IPS-18c (cell line): ENCODE measurements at regions not wholly inside any gene's neighbourhood (a gene's known extent, or its start where the extent isn't known, plus 50 kb on each side); places are given as distances from the start of the nearest gene placed in this dataset.

Experiments
- H3K4me3 ChIP-seq: 2 replicates; pipeline ENCODE4 v1.7.0; 2013; ENCODE audit warnings: low read depth, mild to moderate bottlenecking, low read length, moderate library complexity; ENCODE audit not compliant: insufficient read depth
- H3K9me3 ChIP-seq: one replicate; pipeline ENCODE4 v1.6.1; 2013; ENCODE audit warnings: mild to moderate bottlenecking, low read length, moderate library complexity; ENCODE audit not compliant: control insufficient read depth, insufficient read depth

GRCh38 chr16:79926451-79927205 lies 326.1 kb upstream of the MAF start:
- H3K9me3 ChIP-seq: no peaks in the 10 kb centered on the region
- H3K4me3 ChIP-seq: no peak overlapping the region

- H3K4me3 ChIP-seq: no peak overlapping the region
- no peaks in the 10 kb centered on the region for H3K9me3 ChIP-seq
Observed at GRCh38 chr16:79923431-79923830, 322.9 kb upstream of the MAF start.

- Histone ChIP-seq H3K9me3 (no peaks in the 10 kb centered on the region), H3K4me3 (no peak overlapping the region)
Observed at GRCh38 chr16:79920685-79921084, 320.1 kb upstream of the MAF start.

- H3K9me3 ChIP-seq: no peaks in the 10 kb centered on the region
- no peak overlapping the region for H3K4me3 ChIP-seq
Observed at GRCh38 chr16:79918916-79919315, 318.4 kb upstream of the MAF start.

- Histone ChIP-seq H3K4me3 (no peak overlapping the region), H3K9me3 (no peaks in the 10 kb centered on the region)
Observed at GRCh38 chr16:79915761-79916160, 315.2 kb upstream of the MAF start.

GRCh38 chr16:79914961-79915720 lies 314.6 kb upstream of the MAF start:
- no peak overlapping the region for H3K4me3 ChIP-seq
- no peaks in the 10 kb centered on the region for H3K9me3 ChIP-seq

GRCh38 chr16:79912592-79913310 lies 312.2 kb upstream of the MAF start:
- Histone ChIP-seq H3K9me3 (no peaks in the 10 kb centered on the region), H3K4me3 (no peak overlapping the region)

- Histone ChIP-seq H3K9me3 (no peaks in the 10 kb centered on the region), H3K4me3 (no peak overlapping the region)
Observed at GRCh38 chr16:79911660-79912059, 311.1 kb upstream of the MAF start.

- no peaks in the 10 kb centered on the region for H3K9me3 ChIP-seq
- H3K4me3 ChIP-seq: no peak overlapping the region
Observed at GRCh38 chr16:79909571-79909970, 309.0 kb upstream of the MAF start.

GRCh38 chr16:79903471-79903870 lies 302.9 kb upstream of the MAF start:
- no peak overlapping the region for H3K4me3 ChIP-seq
- H3K9me3 ChIP-seq: no peaks in the 10 kb centered on the region

GRCh38 chr16:79902351-79902750 lies 301.8 kb upstream of the MAF start:
- Histone ChIP-seq H3K4me3 (no peak overlapping the region), H3K9me3 (no peaks in the 10 kb centered on the region)

GRCh38 chr16:79901522-79901921 lies 301.0 kb upstream of the MAF start:
- H3K4me3 ChIP-seq: no peak overlapping the region
- no peaks in the 10 kb centered on the region for H3K9me3 ChIP-seq

GRCh38 chr16:79899716-79900115 lies 299.2 kb upstream of the MAF start:
- no peak overlapping the region for H3K4me3 ChIP-seq
- no peaks in the 10 kb centered on the region for H3K9me3 ChIP-seq

- no peak overlapping the region for H3K4me3 ChIP-seq
Observed at GRCh38 chr16:79899316-79899715, 298.8 kb upstream of the MAF start.

GRCh38 chr16:79898703-79899102 lies 298.2 kb upstream of the MAF start:
- no peaks in the 10 kb centered on the region for H3K9me3 ChIP-seq
- H3K4me3 ChIP-seq: no peak overlapping the region

More at GRCh38 chr16:79899316-79899715, 298.8 kb upstream of the MAF start:
- no peaks in the 10 kb centered on the region for H3K9me3 ChIP-seq

GRCh38 chr16:79897453-79898146 lies 297.1 kb upstream of the MAF start:
- no peak overlapping the region for H3K4me3 ChIP-seq

GRCh38 chr16:79897104-79897452 lies 296.5 kb upstream of the MAF start:
- no peak overlapping the region for H3K4me3 ChIP-seq
- H3K9me3 ChIP-seq: no peaks in the 10 kb centered on the region

More at GRCh38 chr16:79897453-79898146, 297.1 kb upstream of the MAF start:
- no peaks in the 10 kb centered on the region for H3K9me3 ChIP-seq

GRCh38 chr16:79895917-79896203 lies 295.3 kb upstream of the MAF start:
- no peak overlapping the region for H3K4me3 ChIP-seq
- no peaks in the 10 kb centered on the region for H3K9me3 ChIP-seq
